SK-N-SH treated with all-trans-retinoic acid at 6 μM for 48 hours (cell line): ENCODE measurements at regions not wholly inside any gene's neighbourhood (a gene's known extent, or its start where the extent isn't known, plus 50 kb on each side); places are given as distances from the start of the nearest gene placed in this dataset.

Experiments
- ATAC-seq: fragments of 200-7000 bp; cut with Tn5 transposase; 3 replicates; pipeline ENCODE4 v1.9.1; 2020; ENCODE audit warnings: mild to moderate bottlenecking, moderate library complexity
- ARNTL ChIP-seq: fragments of 450-650 bp; formaldehyde crosslinking; IDR thresholded peaks from 2 replicates; pipeline ENCODE4 v1.5.0; 2020; ENCODE audit warnings: low read depth, mild to moderate bottlenecking, moderate library complexity, borderline replicate concordance
- BACH2 ChIP-seq: fragments of 250-450 bp; sonication (Bioruptor Pico); IDR thresholded peaks from 2 replicates; pipeline ENCODE4 v1.9.0; 2021; ENCODE audit warnings: mild to moderate bottlenecking, borderline replicate concordance
- CSDC2 ChIP-seq: fragments of 250-450 bp; sonication (Bioruptor Pico); IDR thresholded peaks from 2 replicates; pipeline ENCODE4 v1.5.0; 2020; ENCODE audit warnings: mild to moderate bottlenecking, moderate library complexity
- ESRRG ChIP-seq: fragments of 250-450 bp; sonication (Bioruptor Pico); IDR thresholded peaks from 2 replicates; pipeline ENCODE4 v1.6.1; 2021; ENCODE audit warnings: mild to moderate bottlenecking
- GLIS3 ChIP-seq: fragments of 250-450 bp; sonication (Bioruptor Pico); IDR thresholded peaks from 2 replicates; pipeline ENCODE4 v1.5.0; 2020; ENCODE audit warnings: mild to moderate bottlenecking, moderate library complexity
- ISL1 ChIP-seq: fragments of 250-450 bp; sonication (Bioruptor Pico); IDR thresholded peaks from 2 replicates; pipeline ENCODE4 v2.1.2; 2022; ENCODE audit warnings: mild to moderate bottlenecking, moderate library complexity
- OSR1 ChIP-seq: fragments of 250-450 bp; sonication (Bioruptor Pico); IDR thresholded peaks from 2 replicates; pipeline ENCODE4 v1.8.0; 2022; ENCODE audit warnings: moderate library complexity, mild to moderate bottlenecking, inconsistent platforms
- POU6F1 ChIP-seq: fragments of 250-450 bp; sonication (Bioruptor Pico); IDR thresholded peaks from 2 replicates; pipeline ENCODE4 v1.8.0; 2021; ENCODE audit warnings: low read depth, mild to moderate bottlenecking, moderate library complexity, borderline replicate concordance
- RARB ChIP-seq: fragments of 250-450 bp; sonication (Bioruptor Pico); IDR thresholded peaks from 2 replicates; pipeline ENCODE4 v1.8.0; 2021; ENCODE audit warnings: mild to moderate bottlenecking, moderate library complexity
- SNAI2 ChIP-seq: fragments of 250-450 bp; sonication (Bioruptor Pico); IDR thresholded peaks from 2 replicates; pipeline ENCODE4 v1.5.0; 2020; ENCODE audit warnings: mild to moderate bottlenecking, moderate library complexity
- TCF4 ChIP-seq: fragments of 250-450 bp; sonication (Bioruptor Pico); IDR thresholded peaks from 2 replicates; pipeline ENCODE4 v1.8.0; 2021; ENCODE audit warnings: mild to moderate bottlenecking, moderate library complexity, borderline replicate concordance
- TOX ChIP-seq: fragments of 250-450 bp; sonication (Bioruptor Pico); IDR thresholded peaks from 2 replicates; pipeline ENCODE4 v1.8.0; 2021; ENCODE audit warnings: mild to moderate bottlenecking, moderate library complexity, borderline replicate concordance
- TSHZ2 ChIP-seq: fragments of 250-450 bp; sonication (Bioruptor Pico); IDR thresholded peaks from 2 replicates; pipeline ENCODE4 v1.5.0; 2020; ENCODE audit warnings: mild to moderate bottlenecking, moderate library complexity
- ZC3H10 ChIP-seq: fragments of 250-450 bp; sonication (Bioruptor Pico); IDR thresholded peaks from 2 replicates; pipeline ENCODE4 v1.5.1; 2021; ENCODE audit warnings: mild to moderate bottlenecking, moderate library complexity
- ZFP3 ChIP-seq: fragments of 250-450 bp; sonication (Bioruptor Pico); IDR thresholded peaks from 2 replicates; pipeline ENCODE4 v1.5.0; 2020; ENCODE audit warnings: mild to moderate bottlenecking, moderate library complexity
- ZFP30 ChIP-seq: fragments of 450-650 bp; formaldehyde crosslinking; IDR thresholded peaks from 2 replicates; pipeline ENCODE4 v1.5.0; 2022; ENCODE audit warnings: mild to moderate bottlenecking, moderate library complexity
- ZNF565 ChIP-seq: fragments of 450-650 bp; formaldehyde crosslinking; conservative IDR thresholded peaks from 2 replicates; pipeline ENCODE4 v1.5.0; 2020; ENCODE audit warnings: low read depth, mild to moderate bottlenecking, moderate library complexity
- ZNF70 ChIP-seq: fragments of 450-650 bp; formaldehyde crosslinking; IDR thresholded peaks from 2 replicates; pipeline ENCODE4 v1.5.0; 2020; ENCODE audit warnings: mild to moderate bottlenecking, moderate library complexity
- TF ChIP-seq, protein P1 (sequence below): fragments of 250-450 bp; sonication (Bioruptor Pico); IDR thresholded peaks from 2 replicates; pipeline ENCODE4 v1.5.1; 2020; ENCODE audit warnings: low read depth, mild to moderate bottlenecking, moderate library complexity
- TF ChIP-seq, protein P2 (sequence below): fragments of 250-450 bp; sonication (Bioruptor Pico); IDR thresholded peaks from 2 replicates; pipeline ENCODE4 v1.5.1; 2021; ENCODE audit warnings: mild to moderate bottlenecking, moderate library complexity
- TF ChIP-seq, protein P3 (sequence below): fragments of 250-450 bp; sonication (Bioruptor Pico); IDR thresholded peaks from 2 replicates; pipeline ENCODE4 v1.8.0; 2020; ENCODE audit warnings: mild to moderate bottlenecking, moderate library complexity, borderline replicate concordance

DNA sequence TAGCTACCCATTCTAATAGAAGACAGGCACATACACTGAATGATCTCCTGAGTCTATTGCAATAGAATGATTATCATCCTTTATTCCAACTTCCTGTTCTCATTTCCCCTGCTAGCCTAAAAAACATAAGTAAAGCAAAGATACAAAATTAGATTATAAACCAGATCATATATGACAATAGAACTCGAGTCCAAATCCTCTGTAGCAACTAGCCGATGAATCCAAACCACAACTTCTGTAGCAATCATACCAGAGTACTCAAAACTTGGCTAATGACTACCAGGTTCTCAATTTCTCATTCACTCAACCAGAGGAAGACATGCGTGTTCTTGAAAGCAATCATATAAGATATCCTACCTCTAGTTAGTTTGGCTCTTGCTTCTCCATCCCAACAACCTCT, 622.1 kb downstream of the PSAT1 start (continued):
- TF ChIP-seq, protein P1, sequence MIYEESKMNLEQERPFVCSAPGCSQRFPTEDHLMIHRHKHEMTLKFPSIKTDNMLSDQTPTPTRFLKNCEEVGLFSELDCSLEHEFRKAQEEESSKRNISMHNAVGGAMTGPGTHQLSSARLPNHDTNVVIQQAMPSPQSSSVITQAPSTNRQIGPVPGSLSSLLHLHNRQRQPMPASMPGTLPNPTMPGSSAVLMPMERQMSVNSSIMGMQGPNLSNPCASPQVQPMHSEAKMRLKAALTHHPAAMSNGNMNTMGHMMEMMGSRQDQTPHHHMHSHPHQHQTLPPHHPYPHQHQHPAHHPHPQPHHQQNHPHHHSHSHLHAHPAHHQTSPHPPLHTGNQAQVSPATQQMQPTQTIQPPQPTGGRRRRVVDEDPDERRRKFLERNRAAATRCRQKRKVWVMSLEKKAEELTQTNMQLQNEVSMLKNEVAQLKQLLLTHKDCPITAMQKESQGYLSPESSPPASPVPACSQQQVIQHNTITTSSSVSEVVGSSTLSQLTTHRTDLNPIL (CRISPR knock-in tag): no peak
- TF ChIP-seq, all 23 proteins: peak for 0

- TF ChIP-seq ZFP3 (CRISPR knock-in tag): no peak
- no peak for TF ChIP-seq ARNTL
- TF ChIP-seq ZFP30 (CRISPR knock-in tag): no peak
- no peak for TF ChIP-seq ISL1 (CRISPR knock-in tag)
- TF ChIP-seq GLIS3 (CRISPR knock-in tag): no peak
- ATAC-seq: no peak
Observed at GRCh38 chr9:78919701-78920100, 622.8 kb downstream of the PSAT1 start.

DNA sequence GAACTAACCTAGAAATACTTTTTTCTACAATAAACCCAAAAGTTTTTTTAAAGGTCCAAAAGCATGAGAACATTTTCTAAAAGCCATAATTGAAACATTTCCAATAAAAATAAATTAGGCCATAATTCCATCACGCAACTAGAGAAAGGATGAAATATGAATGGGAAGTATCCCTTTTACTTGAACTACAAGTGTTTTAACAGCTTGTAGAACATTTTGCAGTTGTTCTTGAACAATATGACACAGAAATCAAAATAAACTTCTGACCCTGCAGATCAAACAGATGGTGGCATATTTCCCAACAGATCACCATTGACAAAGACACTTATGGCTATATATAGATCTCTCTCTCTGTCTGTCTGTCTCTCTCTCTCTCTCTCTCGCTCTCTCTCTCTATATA, 624.4 kb downstream of the PSAT1 start:
- TF ChIP-seq BACH2 (no peak), ISL1 (CRISPR knock-in tag) (no peak), TCF4 (CRISPR knock-in tag) (no peak), GLIS3 (CRISPR knock-in tag) (no peak), ESRRG (no peak), ZNF70 (CRISPR knock-in tag) (no peak), POU6F1 (CRISPR knock-in tag) (no peak), SNAI2 (CRISPR knock-in tag) (no peak), ZFP30 (CRISPR knock-in tag) (no peak), ZNF565 (no peak), OSR1 (CRISPR knock-in tag) (no peak), ZFP3 (CRISPR knock-in tag) (no peak), TSHZ2 (CRISPR knock-in tag) (no peak)
- TF ChIP-seq, protein P2, sequence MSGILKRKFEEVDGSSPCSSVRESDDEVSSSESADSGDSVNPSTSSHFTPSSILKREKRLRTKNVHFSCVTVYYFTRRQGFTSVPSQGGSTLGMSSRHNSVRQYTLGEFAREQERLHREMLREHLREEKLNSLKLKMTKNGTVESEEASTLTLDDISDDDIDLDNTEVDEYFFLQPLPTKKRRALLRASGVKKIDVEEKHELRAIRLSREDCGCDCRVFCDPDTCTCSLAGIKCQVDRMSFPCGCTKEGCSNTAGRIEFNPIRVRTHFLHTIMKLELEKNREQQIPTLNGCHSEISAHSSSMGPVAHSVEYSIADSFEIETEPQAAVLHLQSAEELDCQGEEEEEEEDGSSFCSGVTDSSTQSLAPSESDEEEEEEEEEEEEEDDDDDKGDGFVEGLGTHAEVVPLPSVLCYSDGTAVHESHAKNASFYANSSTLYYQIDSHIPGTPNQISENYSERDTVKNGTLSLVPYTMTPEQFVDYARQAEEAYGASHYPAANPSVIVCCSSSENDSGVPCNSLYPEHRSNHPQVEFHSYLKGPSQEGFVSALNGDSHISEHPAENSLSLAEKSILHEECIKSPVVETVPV: no peak
- TF ChIP-seq, protein P1 (CRISPR knock-in tag): no peak
- TF ChIP-seq, protein P3, sequence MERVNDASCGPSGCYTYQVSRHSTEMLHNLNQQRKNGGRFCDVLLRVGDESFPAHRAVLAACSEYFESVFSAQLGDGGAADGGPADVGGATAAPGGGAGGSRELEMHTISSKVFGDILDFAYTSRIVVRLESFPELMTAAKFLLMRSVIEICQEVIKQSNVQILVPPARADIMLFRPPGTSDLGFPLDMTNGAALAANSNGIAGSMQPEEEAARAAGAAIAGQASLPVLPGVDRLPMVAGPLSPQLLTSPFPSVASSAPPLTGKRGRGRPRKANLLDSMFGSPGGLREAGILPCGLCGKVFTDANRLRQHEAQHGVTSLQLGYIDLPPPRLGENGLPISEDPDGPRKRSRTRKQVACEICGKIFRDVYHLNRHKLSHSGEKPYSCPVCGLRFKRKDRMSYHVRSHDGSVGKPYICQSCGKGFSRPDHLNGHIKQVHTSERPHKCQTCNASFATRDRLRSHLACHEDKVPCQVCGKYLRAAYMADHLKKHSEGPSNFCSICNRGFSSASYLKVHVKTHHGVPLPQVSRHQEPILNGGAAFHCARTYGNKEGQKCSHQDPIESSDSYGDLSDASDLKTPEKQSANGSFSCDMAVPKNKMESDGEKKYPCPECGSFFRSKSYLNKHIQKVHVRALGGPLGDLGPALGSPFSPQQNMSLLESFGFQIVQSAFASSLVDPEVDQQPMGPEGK (CRISPR knock-in tag): no peak
- TF ChIP-seq, all 23 proteins: peak for 0

GRCh38 chr9:78923966-78924659, 627.2 kb downstream of the PSAT1 start:
- no peak for ATAC-seq
- TF ChIP-seq TOX (CRISPR knock-in tag) (no peak), ZNF70 (CRISPR knock-in tag) (no peak), OSR1 (CRISPR knock-in tag) (no peak), SNAI2 (CRISPR knock-in tag) (no peak), ARNTL (no peak), RARB (CRISPR knock-in tag) (no peak), CSDC2 (CRISPR knock-in tag) (no peak), ISL1 (CRISPR knock-in tag) (no peak), ESRRG (no peak), ZC3H10 (no peak)
- TF ChIP-seq, protein P2: no peak
- TF ChIP-seq, protein P1 (CRISPR knock-in tag): no peak

More for the DNA sequence above, 624.4 kb downstream of the PSAT1 start:
- ATAC-seq: no peak
